ENCODE measurements at regions not wholly inside any gene's neighbourhood (a gene's known extent, or its start where the extent isn't known, plus 50 kb on each side); places are given as distances from the start of the nearest gene placed in this dataset.

- Histone ChIP-seq H3K27me3 (no peaks in the 10 kb centered on the region), H3K27ac (no peak overlapping the region), H3K4me1 (no peaks in the 10 kb centered on the region), H3K36me3 (no peaks in the 10 kb centered on the region), H3K4me3 (no peak overlapping the region), H3K9me3 (no peaks in the 10 kb centered on the region)
- no peak for DNase-seq (ENCODE audit: low spot score in 2 of 2)
- TF ChIP-seq, protein P1, sequence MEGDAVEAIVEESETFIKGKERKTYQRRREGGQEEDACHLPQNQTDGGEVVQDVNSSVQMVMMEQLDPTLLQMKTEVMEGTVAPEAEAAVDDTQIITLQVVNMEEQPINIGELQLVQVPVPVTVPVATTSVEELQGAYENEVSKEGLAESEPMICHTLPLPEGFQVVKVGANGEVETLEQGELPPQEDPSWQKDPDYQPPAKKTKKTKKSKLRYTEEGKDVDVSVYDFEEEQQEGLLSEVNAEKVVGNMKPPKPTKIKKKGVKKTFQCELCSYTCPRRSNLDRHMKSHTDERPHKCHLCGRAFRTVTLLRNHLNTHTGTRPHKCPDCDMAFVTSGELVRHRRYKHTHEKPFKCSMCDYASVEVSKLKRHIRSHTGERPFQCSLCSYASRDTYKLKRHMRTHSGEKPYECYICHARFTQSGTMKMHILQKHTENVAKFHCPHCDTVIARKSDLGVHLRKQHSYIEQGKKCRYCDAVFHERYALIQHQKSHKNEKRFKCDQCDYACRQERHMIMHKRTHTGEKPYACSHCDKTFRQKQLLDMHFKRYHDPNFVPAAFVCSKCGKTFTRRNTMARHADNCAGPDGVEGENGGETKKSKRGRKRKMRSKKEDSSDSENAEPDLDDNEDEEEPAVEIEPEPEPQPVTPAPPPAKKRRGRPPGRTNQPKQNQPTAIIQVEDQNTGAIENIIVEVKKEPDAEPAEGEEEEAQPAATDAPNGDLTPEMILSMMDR (IDR thresholded peaks at IDR 0.05), result no peak
- intact Hi-C loops (cut with DNase I), result no loop called here
These were observed 79.9 kb upstream of the ACO1 start for GRCh38 chr9:32304495-32304894.

- H3K27me3 ChIP-seq, result no peaks in the 10 kb centered on the region
- intact Hi-C loops (cut with DNase I), result no loop called here
- DNase-seq (ENCODE audit: low spot score in 2 of 2), result no peak
- no peaks in the 10 kb centered on the region for H3K9me3 ChIP-seq
- no peaks in the 10 kb centered on the region for H3K4me1 ChIP-seq
- H3K27ac ChIP-seq, result no peak overlapping the region
- TF ChIP-seq, protein P1 (IDR thresholded peaks at IDR 0.05), result no peak
- H3K4me3 ChIP-seq, result no peak overlapping the region
- H3K36me3 ChIP-seq, result no peaks in the 10 kb centered on the region
These were observed 78.4 kb upstream of the ACO1 start for GRCh38 chr9:32306006-32306405.

GRCh38 chr9:32319312-32319929, 65.0 kb upstream of the ACO1 start:
- no peaks in the 10 kb centered on the region for H3K9me3 ChIP-seq
- H3K36me3 ChIP-seq, result no peaks in the 10 kb centered on the region
- H3K27ac ChIP-seq, result no peak overlapping the region
- H3K27me3 ChIP-seq, result no peaks in the 10 kb centered on the region
- intact Hi-C loops (cut with DNase I), result no loop called here
- H3K4me1 ChIP-seq, result no peaks in the 10 kb centered on the region
- TF ChIP-seq, protein P1 (IDR thresholded peaks at IDR 0.05), result no peak
- H3K4me3 ChIP-seq, result no peak overlapping the region
- no peak for DNase-seq (ENCODE audit: low spot score in 2 of 2)

- Histone ChIP-seq H3K27me3 (no peaks in the 10 kb centered on the region), H3K36me3 (no peaks in the 10 kb centered on the region), H3K4me1 (no peaks in the 10 kb centered on the region), H3K9me3 (no peaks in the 10 kb centered on the region), H3K4me3 (no peak overlapping the region), H3K27ac (no peak overlapping the region)
- DNase-seq (ENCODE audit: low spot score in 2 of 2), result no peak
- TF ChIP-seq, protein P1 (IDR thresholded peaks at IDR 0.05), result no peak
- intact Hi-C loops (cut with DNase I), result no loop called here
These were observed 61.8 kb upstream of the ACO1 start for GRCh38 chr9:32322622-32323021.

- TF ChIP-seq, protein P1 (IDR thresholded peaks at IDR 0.05), result no peak
- intact Hi-C loops (cut with DNase I), result no loop called here
- no peaks in the 10 kb centered on the region for H3K36me3 ChIP-seq
- no peaks in the 10 kb centered on the region for H3K9me3 ChIP-seq
- H3K4me1 ChIP-seq, result no peaks in the 10 kb centered on the region
- DNase-seq (ENCODE audit: low spot score in 2 of 2), result no peak
- no peak overlapping the region for H3K27ac ChIP-seq
- no peaks in the 10 kb centered on the region for H3K27me3 ChIP-seq
- no peak overlapping the region for H3K4me3 ChIP-seq
These were observed 58.3 kb upstream of the ACO1 start for GRCh38 chr9:32326146-32326545.

DNA sequence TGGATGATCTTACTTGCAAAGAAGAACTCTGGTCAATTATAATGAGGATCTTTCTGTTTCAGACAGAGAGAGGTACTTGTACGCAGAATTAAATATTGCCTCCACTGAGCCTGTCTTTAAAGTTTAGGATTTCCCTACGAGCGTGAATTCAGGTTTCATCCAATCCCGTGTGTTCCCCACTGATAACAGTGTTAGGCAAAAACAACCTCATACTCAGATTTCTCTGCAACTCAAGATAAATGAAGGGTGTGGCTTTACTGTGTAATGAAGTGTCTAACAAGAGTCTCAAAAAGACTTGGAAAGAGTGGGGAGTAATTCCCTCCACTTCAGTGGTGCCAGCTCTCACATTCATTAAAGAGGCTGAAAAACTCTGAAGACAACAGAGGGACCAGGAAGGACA, 53.2 kb upstream of the ACO1 start:
- Histone ChIP-seq H3K27me3 (no peaks in the 10 kb centered on the region), H3K4me3 (no peak overlapping the region), H3K27ac (no peak overlapping the region), H3K4me1 (no peaks in the 10 kb centered on the region), H3K9me3 (no peaks in the 10 kb centered on the region), H3K36me3 (no peaks in the 10 kb centered on the region)
- intact Hi-C loops (cut with DNase I), result no loop called here
- TF ChIP-seq, protein P1 (IDR thresholded peaks at IDR 0.05), result no peak
- DNase-seq (ENCODE audit: low spot score in 2 of 2), result no peak

Measured in ascending aorta (tissue), 2 donors.